Hepatocyte (in vitro differentiated cells): ENCODE measurements at regions not wholly inside any gene's neighbourhood (a gene's known extent, or its start where the extent isn't known, plus 50 kb on each side); places are given as distances from the start of the nearest gene placed in this dataset.
A peak's percentile ranks its signal among the peaks of the same experiment; 100 is the strongest.
"Not testable (repeated sequence)": the region's sequence is repeated elsewhere in the genome, so short reads cannot be mapped to it uniquely, and the experiment has no call there.

Experiments used
- DNase-seq: peaks from one replicate; pipeline ENCODE4 v3.0.0-alpha.2; 2016; ENCODE audit warnings: low spot score
- H2AFZ ChIP-seq: fragments of 200-600 bp; sonication (generic); 2 replicates; pipeline ENCODE4 v1.6.0; 2016; ENCODE audit warnings: antibody characterized with exemption, mild to moderate bottlenecking
- H3K27ac ChIP-seq: fragments of 200-600 bp; sonication (generic); 2 replicates; pipeline ENCODE4 v1.5.1; 2016; ENCODE audit warnings: mild to moderate bottlenecking
- H3K27me3 ChIP-seq: fragments of 200-600 bp; sonication (generic); 2 replicates; pipeline ENCODE4 v1.6.1; 2016
- H3K36me3 ChIP-seq: fragments of 200-600 bp; sonication (generic); replicated peaks from 2 replicates; pipeline ENCODE4 v1.5.1; 2016; ENCODE audit warnings: low read depth; ENCODE audit not compliant: insufficient read depth
- H3K4me1 ChIP-seq: fragments of 200-600 bp; sonication (generic); 2 replicates; pipeline ENCODE4 v1.5.1; 2016; ENCODE audit warnings: mild to moderate bottlenecking, moderate library complexity; ENCODE audit not compliant: insufficient read depth
- H3K4me2 ChIP-seq: fragments of 200-600 bp; sonication (generic); 2 replicates; pipeline ENCODE4 v1.6.0; 2016
- H3K4me3 ChIP-seq: fragments of 200-600 bp; sonication (generic); 2 replicates; pipeline ENCODE4 v1.5.1; 2016; ENCODE audit warnings: mild to moderate bottlenecking
- H3K79me2 ChIP-seq: fragments of 200-600 bp; sonication (generic); 2 replicates; pipeline ENCODE4 v1.6.0; 2017; ENCODE audit warnings: mild to moderate bottlenecking
- H3K9me2 ChIP-seq: fragments of 200-600 bp; sonication (generic); replicated peaks from 2 replicates; pipeline ENCODE4 v1.6.0; 2017; ENCODE audit warnings: mild to moderate bottlenecking; ENCODE audit not compliant: insufficient read depth
- H3K9me3 ChIP-seq: fragments of 200-600 bp; sonication (generic); 2 replicates; pipeline ENCODE4 v1.5.1; 2016; ENCODE audit warnings: low read depth, mild to moderate bottlenecking
- H4K20me1 ChIP-seq: fragments of 200-600 bp; sonication (generic); 2 replicates; pipeline ENCODE4 v1.6.0; 2016; ENCODE audit warnings: mild to moderate bottlenecking; ENCODE audit not compliant: insufficient read depth, poor library complexity, severe bottlenecking
- CTCF ChIP-seq: fragments of 200-600 bp; sonication (generic); IDR thresholded peaks from 2 replicates; pipeline ENCODE4 v1.5.1; 2016; ENCODE audit warnings: antibody characterized with exemption, mild to moderate bottlenecking; ENCODE audit not compliant: poor library complexity
- EZH2 ChIP-seq: fragments of 200-600 bp; sonication (generic); IDR thresholded peaks from 2 replicates; pipeline ENCODE4 v1.6.1; 2016; ENCODE audit warnings: antibody characterized with exemption, mild to moderate bottlenecking, borderline replicate concordance
- EZH2phosphoT487 ChIP-seq: fragments of 200-600 bp; sonication (generic); IDR thresholded peaks from one replicate; pipeline ENCODE4 v1.6.1; 2018; ENCODE audit warnings: antibody characterized with exemption, mild to moderate bottlenecking, low read depth, moderate library complexity; ENCODE audit not compliant: unreplicated experiment, severe bottlenecking
- WGBS: methylation state at CpG from one replicate; pipeline ENCODE4 v1.1.6; 2016; ENCODE audit warnings: low lambda C conversion rate; ENCODE audit errors: missing lambda C conversion rate; 5-methylcytosine and 5-hydroxymethylcytosine counted together

GRCh38 chr4:11647433-11647832, 218.7 kb upstream of the HS3ST1 start:
- H3K36me3 ChIP-seq = no peaks in the 10 kb centered on the region
- H4K20me1 ChIP-seq = no peaks in the 10 kb centered on the region
- no peaks in the 10 kb centered on the region for H3K9me2 ChIP-seq
- no peak overlapping the region for H3K27ac ChIP-seq
- H3K4me3 ChIP-seq = no peak overlapping the region
- no peaks in the 10 kb centered on the region for H3K79me2 ChIP-seq
- no peak for DNase-seq
- H2AFZ ChIP-seq = no peak overlapping the region
- no peaks in the 10 kb centered on the region for H3K9me3 ChIP-seq
- no peak for TF ChIP-seq EZH2phosphoT487
- no peak for TF ChIP-seq CTCF
- no peak for TF ChIP-seq EZH2
- no peak overlapping the region for H3K4me2 ChIP-seq
- no peaks in the 10 kb centered on the region for H3K4me1 ChIP-seq
- H3K27me3 ChIP-seq = no peaks in the 10 kb centered on the region

GRCh38 chr4:11643081-11643480, 214.4 kb upstream of the HS3ST1 start:
- 93% methylated on average over 2 of the region's 2 CpGs for WGBS

GRCh38 chr4:11640584-11640983, 211.9 kb upstream of the HS3ST1 start:
- no peaks in the 10 kb centered on the region for H3K27me3 ChIP-seq
- H3K36me3 ChIP-seq = no peaks in the 10 kb centered on the region
- H2AFZ ChIP-seq = no peak overlapping the region
- H3K4me3 ChIP-seq = no peak overlapping the region
- TF ChIP-seq EZH2phosphoT487 (no peak), CTCF (no peak), EZH2 (no peak)
- no peak overlapping the region for H3K27ac ChIP-seq
- 79% methylated on average over 2 of the region's 2 CpGs for WGBS
- H3K9me2 ChIP-seq = no peaks in the 10 kb centered on the region
- H4K20me1 ChIP-seq = no peaks in the 10 kb centered on the region
- H3K79me2 ChIP-seq = no peaks in the 10 kb centered on the region
- DNase-seq = no peak
- H3K9me3 ChIP-seq = no peaks in the 10 kb centered on the region
- no peak overlapping the region for H3K4me2 ChIP-seq
- no peaks in the 10 kb centered on the region for H3K4me1 ChIP-seq

More at GRCh38 chr4:11643081-11643480, 214.4 kb upstream of the HS3ST1 start:
- not testable (repeated sequence) for DNase-seq, H3K4me2 ChIP-seq, H4K20me1 ChIP-seq, H3K9me3 ChIP-seq, H3K36me3 ChIP-seq, H3K27ac ChIP-seq, H3K4me1 ChIP-seq, H3K79me2 ChIP-seq, H3K9me2 ChIP-seq, H3K27me3 ChIP-seq, H3K4me3 ChIP-seq, H2AFZ ChIP-seq

DNA sequence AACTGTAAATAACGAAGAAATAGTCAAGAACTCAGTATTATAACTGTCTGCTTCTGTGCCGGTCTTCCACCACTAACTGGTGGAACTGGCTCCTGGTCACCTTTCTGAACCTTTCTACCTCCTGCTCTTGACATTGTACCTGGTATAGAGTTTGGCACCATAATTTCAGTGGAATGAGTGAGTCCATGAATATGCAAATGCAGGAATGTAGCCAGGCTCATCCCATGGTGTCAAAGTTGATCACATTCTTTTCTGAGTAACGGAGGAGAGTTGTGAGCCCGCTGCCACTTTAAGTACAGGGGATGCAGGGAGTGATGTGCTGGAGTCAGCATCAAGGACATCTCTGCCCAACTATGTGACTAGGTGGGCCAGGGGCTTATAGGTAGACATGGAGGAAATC, 207.9 kb upstream of the HS3ST1 start:
- Histone ChIP-seq H3K4me2 (no peak overlapping the region), H3K27ac (no peak overlapping the region), H3K9me3 (no peaks in the 10 kb centered on the region), H4K20me1 (no peaks in the 10 kb centered on the region), H3K36me3 (no peaks in the 10 kb centered on the region), H3K4me3 (no peak overlapping the region), H3K27me3 (no peaks in the 10 kb centered on the region), H3K9me2 (no peaks in the 10 kb centered on the region), H3K79me2 (no peaks in the 10 kb centered on the region), H3K4me1 (peaks cover 10% of the 10 kb centered on the region), H2AFZ (no peak overlapping the region)
- DNase-seq = no peak
- no peak for TF ChIP-seq EZH2
- 73% methylated on average over 4 of the region's 4 CpGs for WGBS

- Histone ChIP-seq H3K4me3 (no peak overlapping the region), H3K4me1 (peaks cover 10% of the 10 kb centered on the region), H3K9me3 (no peaks in the 10 kb centered on the region), H4K20me1 (no peaks in the 10 kb centered on the region), H3K79me2 (no peaks in the 10 kb centered on the region), H3K4me2 (no peak overlapping the region), H3K27me3 (no peaks in the 10 kb centered on the region), H3K27ac (peak overlapping the region; percentile 38), H2AFZ (no peak overlapping the region), H3K9me2 (no peaks in the 10 kb centered on the region), H3K36me3 (no peaks in the 10 kb centered on the region)
- TF ChIP-seq EZH2phosphoT487 (no peak), CTCF (no peak)
- no peak for DNase-seq
- WGBS = 78% methylated on average over 3 of the region's 3 CpGs
Measured at GRCh38 chr4:11636031-11636430, 207.3 kb upstream of the HS3ST1 start.
